ENCODE measurements at regions not wholly inside any gene's neighbourhood (a gene's known extent, or its start where the extent isn't known, plus 50 kb on each side); places are given as distances from the start of the nearest gene placed in this dataset.

- Histone ChIP-seq H3K27me3 (ENCODE audit: control insufficient read depth, insufficient read depth, low read length) (no peaks in the 10 kb centered on the region), H3K27ac (ENCODE audit: insufficient read depth, low read length) (no peak overlapping the region), H3K4me3 (replicated peaks in 1 of 4; ENCODE audit: control extremely low read depth in 1 of 4, insufficient read depth in 1 of 4, low read depth in 3 of 4, low read length in 4 of 4) (no peak overlapping the region), H3K9ac (ENCODE audit: insufficient read depth, low read length) (no peak overlapping the region), H3K9me3 (ENCODE audit: control insufficient read depth, insufficient read depth, low read depth, low read length) (no peaks in the 10 kb centered on the region), H3K4me2 (ENCODE audit: extremely low read depth, insufficient read depth, low read length) (no peak overlapping the region), H3K4me1 (ENCODE audit: control insufficient read depth, extremely low read depth, insufficient read depth, low read length) (no peaks in the 10 kb centered on the region), H2AFZ (ENCODE audit: low read length) (no peak overlapping the region), H3K79me2 (ENCODE audit: control insufficient read depth, insufficient read depth, low read length) (no peaks in the 10 kb centered on the region), H4K20me1 (ENCODE audit: control insufficient read depth, extremely low read depth, insufficient read depth, low read length) (no peaks in the 10 kb centered on the region), H3K36me3 (ENCODE audit: control insufficient read depth, insufficient read depth, low read length) (no peaks in the 10 kb centered on the region)
- DNase-seq (ENCODE audit: low read depth in 2 of 2) = no peak
- no peak for TF ChIP-seq EZH2 (IDR thresholded peaks at IDR 0.05; ENCODE audit: low read length, missing control alignments)
- no peak for TF ChIP-seq CTCF (conservative IDR thresholded peaks at IDR 0.05 in 1 of 2, IDR thresholded peaks at IDR 0.05 in 1 of 2; ENCODE audit: low read depth in 1 of 2, low read length in 2 of 2)
These were observed 72.8 kb upstream of the PITRM1 start for GRCh38 chr10:3245395-3245794.

DNA sequence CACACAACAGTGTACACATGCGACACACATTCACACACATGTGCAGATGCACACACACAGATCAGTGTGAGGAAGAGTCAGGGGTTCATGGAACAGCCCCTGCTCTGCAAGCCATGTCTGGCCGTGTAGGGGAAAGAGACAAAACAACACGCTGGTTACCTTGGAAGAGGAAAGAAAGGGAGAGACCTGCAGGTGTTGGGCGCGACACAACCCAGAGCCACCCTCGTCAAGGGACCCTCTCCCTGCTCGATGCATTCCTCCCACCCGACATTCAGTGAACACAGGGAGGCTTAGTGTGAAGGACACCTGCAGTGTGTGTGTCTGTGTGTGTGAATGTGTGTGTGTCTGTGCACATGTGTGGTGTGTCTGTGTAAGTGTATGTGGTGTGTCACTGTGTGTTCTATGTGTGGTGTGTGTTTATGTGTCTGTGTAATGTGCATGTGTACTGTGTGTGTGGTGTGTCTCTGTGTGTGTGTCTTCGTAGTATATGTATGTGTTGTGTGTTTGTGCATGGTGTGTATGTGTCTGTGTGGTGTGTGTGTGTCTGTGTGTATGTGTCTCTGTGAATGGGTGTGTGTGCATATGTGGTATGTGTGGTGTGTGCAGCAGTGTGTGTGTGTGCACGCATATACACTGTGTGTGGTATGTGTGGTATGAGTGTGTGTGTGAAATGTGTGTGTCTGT is 69.5 kb upstream of the PITRM1 start:
- Histone ChIP-seq H3K9me3 (ENCODE audit: control insufficient read depth, insufficient read depth, low read depth, low read length) (no peaks in the 10 kb centered on the region), H3K36me3 (ENCODE audit: control insufficient read depth, insufficient read depth, low read length) (no peaks in the 10 kb centered on the region), H3K9ac (ENCODE audit: insufficient read depth, low read length) (no peak overlapping the region), H4K20me1 (ENCODE audit: control insufficient read depth, extremely low read depth, insufficient read depth, low read length) (no peaks in the 10 kb centered on the region), H3K27ac (ENCODE audit: insufficient read depth, low read length) (no peak overlapping the region), H3K4me2 (ENCODE audit: extremely low read depth, insufficient read depth, low read length) (no peak overlapping the region), H3K79me2 (ENCODE audit: control insufficient read depth, insufficient read depth, low read length) (no peaks in the 10 kb centered on the region), H3K4me1 (ENCODE audit: control insufficient read depth, extremely low read depth, insufficient read depth, low read length) (peaks cover 3% of the 10 kb centered on the region), H2AFZ (ENCODE audit: low read length) (no peak overlapping the region), H3K4me3 (replicated peaks in 1 of 4; ENCODE audit: control extremely low read depth in 1 of 4, insufficient read depth in 1 of 4, low read depth in 3 of 4, low read length in 4 of 4) (no peak overlapping the region), H3K27me3 (ENCODE audit: control insufficient read depth, insufficient read depth, low read length) (no peaks in the 10 kb centered on the region)
- TF ChIP-seq CTCF (conservative IDR thresholded peaks at IDR 0.05 in 1 of 2, IDR thresholded peaks at IDR 0.05 in 1 of 2; ENCODE audit: low read depth in 1 of 2, low read length in 2 of 2) (no peak), EZH2 (IDR thresholded peaks at IDR 0.05; ENCODE audit: low read length, missing control alignments) (no peak)
- no peak for DNase-seq (ENCODE audit: low read depth in 2 of 2)

GRCh38 chr10:3241274-3241921 is 68.8 kb upstream of the PITRM1 start:
- Histone ChIP-seq H3K4me3 (replicated peaks in 1 of 4; ENCODE audit: control extremely low read depth in 1 of 4, insufficient read depth in 1 of 4, low read depth in 3 of 4, low read length in 4 of 4) (no peak overlapping the region), H3K9me3 (ENCODE audit: control insufficient read depth, insufficient read depth, low read depth, low read length) (no peaks in the 10 kb centered on the region), H3K4me2 (ENCODE audit: extremely low read depth, insufficient read depth, low read length) (no peak overlapping the region), H3K27me3 (ENCODE audit: control insufficient read depth, insufficient read depth, low read length) (no peaks in the 10 kb centered on the region), H3K27ac (ENCODE audit: insufficient read depth, low read length) (no peak overlapping the region), H3K4me1 (ENCODE audit: control insufficient read depth, extremely low read depth, insufficient read depth, low read length) (peaks cover 3% of the 10 kb centered on the region), H4K20me1 (ENCODE audit: control insufficient read depth, extremely low read depth, insufficient read depth, low read length) (no peaks in the 10 kb centered on the region), H3K79me2 (ENCODE audit: control insufficient read depth, insufficient read depth, low read length) (no peaks in the 10 kb centered on the region), H2AFZ (ENCODE audit: low read length) (no peak overlapping the region), H3K9ac (ENCODE audit: insufficient read depth, low read length) (no peak overlapping the region), H3K36me3 (ENCODE audit: control insufficient read depth, insufficient read depth, low read length) (no peaks in the 10 kb centered on the region)
- DNase-seq (ENCODE audit: low read depth in 2 of 2) = peak in 1 of 2 donors; percentile 56
- TF ChIP-seq EZH2 (IDR thresholded peaks at IDR 0.05; ENCODE audit: low read length, missing control alignments) = no peak
- no peak for TF ChIP-seq CTCF (conservative IDR thresholded peaks at IDR 0.05 in 1 of 2, IDR thresholded peaks at IDR 0.05 in 1 of 2; ENCODE audit: low read depth in 1 of 2, low read length in 2 of 2)
